ENCODE measurements at regions not wholly inside any gene's neighbourhood (a gene's known extent, or its start where the extent isn't known, plus 50 kb on each side); places are given as distances from the start of the nearest gene placed in this dataset.

DNA sequence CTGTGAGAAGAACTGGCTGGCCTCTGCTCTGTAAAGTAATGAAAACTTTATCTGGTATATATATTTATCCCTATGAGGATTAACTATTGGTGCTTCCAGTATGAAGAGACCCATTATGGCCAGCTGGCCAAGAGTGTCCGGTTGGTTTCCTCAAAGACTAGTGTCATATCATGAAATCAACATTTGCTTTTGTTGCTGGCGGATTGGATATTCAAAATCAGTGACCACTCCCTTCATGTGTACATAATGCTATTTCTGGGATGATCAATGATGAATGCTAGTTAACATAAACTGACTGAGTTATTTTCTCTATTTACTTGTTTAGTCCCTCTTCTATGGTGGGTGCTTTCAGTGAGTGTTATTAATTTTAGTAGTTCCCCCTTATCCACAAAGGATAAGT lies 60.8 kb upstream of the NUDT12 start:
- FAIRE-seq (no peak), DNase-seq (no peak)
- no peak overlapping the region for H3K27ac ChIP-seq (ENCODE audit: low read depth in 2 of 2, low read length in 2 of 2)
- H3K27me3 ChIP-seq (ENCODE audit: control insufficient read depth, insufficient read depth, low read length) = no peaks in the 10 kb centered on the region
- H3K36me3 ChIP-seq (ENCODE audit: control insufficient read depth in 2 of 3, insufficient read depth in 3 of 3, low read length in 3 of 3) = no peaks in the 10 kb centered on the region
- no peaks in the 10 kb centered on the region for H3K9me3 ChIP-seq (ENCODE audit: control insufficient read depth in 2 of 3, insufficient read depth in 1 of 3, low read length in 3 of 3)
- H3K4me1 ChIP-seq (ENCODE audit: control insufficient read depth in 2 of 3, insufficient read depth in 2 of 3, low read depth in 1 of 3, low read length in 3 of 3) = peaks cover 0 to 3% (median 0%) of the 10 kb centered on the region in 3 donors
- H3K9ac ChIP-seq (ENCODE audit: low read length in 3 of 3) = no peak overlapping the region
- H3K4me3 ChIP-seq (ENCODE audit: low read length in 3 of 3) = no peak overlapping the region
- intact Hi-C loops (cut with DNase I) = no loop called here
- TF ChIP-seq, protein P1, sequence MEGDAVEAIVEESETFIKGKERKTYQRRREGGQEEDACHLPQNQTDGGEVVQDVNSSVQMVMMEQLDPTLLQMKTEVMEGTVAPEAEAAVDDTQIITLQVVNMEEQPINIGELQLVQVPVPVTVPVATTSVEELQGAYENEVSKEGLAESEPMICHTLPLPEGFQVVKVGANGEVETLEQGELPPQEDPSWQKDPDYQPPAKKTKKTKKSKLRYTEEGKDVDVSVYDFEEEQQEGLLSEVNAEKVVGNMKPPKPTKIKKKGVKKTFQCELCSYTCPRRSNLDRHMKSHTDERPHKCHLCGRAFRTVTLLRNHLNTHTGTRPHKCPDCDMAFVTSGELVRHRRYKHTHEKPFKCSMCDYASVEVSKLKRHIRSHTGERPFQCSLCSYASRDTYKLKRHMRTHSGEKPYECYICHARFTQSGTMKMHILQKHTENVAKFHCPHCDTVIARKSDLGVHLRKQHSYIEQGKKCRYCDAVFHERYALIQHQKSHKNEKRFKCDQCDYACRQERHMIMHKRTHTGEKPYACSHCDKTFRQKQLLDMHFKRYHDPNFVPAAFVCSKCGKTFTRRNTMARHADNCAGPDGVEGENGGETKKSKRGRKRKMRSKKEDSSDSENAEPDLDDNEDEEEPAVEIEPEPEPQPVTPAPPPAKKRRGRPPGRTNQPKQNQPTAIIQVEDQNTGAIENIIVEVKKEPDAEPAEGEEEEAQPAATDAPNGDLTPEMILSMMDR (IDR thresholded peaks at IDR 0.05; ENCODE audit: borderline replicate concordance, extremely low read depth, insufficient read depth) = no peak

DNA sequence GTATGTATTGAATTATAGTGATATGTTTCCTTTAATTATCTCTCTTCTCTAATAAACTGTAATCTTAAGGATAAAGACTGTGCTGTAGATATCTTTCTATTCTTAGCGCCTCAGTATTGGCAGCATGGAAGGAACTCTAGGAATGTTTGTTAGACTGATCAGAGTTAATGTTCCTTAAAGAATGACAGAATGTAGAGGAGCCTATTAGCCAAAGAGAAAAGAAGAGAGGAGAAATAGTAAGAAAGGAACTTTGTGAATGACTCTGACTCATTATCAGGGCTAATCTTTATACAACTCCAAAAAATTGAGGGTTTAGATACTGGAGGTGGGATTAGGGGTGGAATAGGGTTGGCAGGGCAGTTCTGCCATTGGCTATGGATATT lies 59.0 kb upstream of the NUDT12 start:
- H3K36me3 ChIP-seq (ENCODE audit: control insufficient read depth in 2 of 3, insufficient read depth in 3 of 3, low read length in 3 of 3) = no peaks in the 10 kb centered on the region
- FAIRE-seq (no peak), DNase-seq (peak in 2 of 5 donors; percentile 25 to 37)
- TF ChIP-seq, protein P1 (IDR thresholded peaks at IDR 0.05; ENCODE audit: borderline replicate concordance, extremely low read depth, insufficient read depth) = no peak
- H3K4me3 ChIP-seq (ENCODE audit: low read length in 3 of 3) = no peak overlapping the region
- intact Hi-C loops (cut with DNase I) = no loop called here
- H3K27ac ChIP-seq (ENCODE audit: low read depth in 2 of 2, low read length in 2 of 2) = no peak overlapping the region
- no peaks in the 10 kb centered on the region for H3K9me3 ChIP-seq (ENCODE audit: control insufficient read depth in 2 of 3, insufficient read depth in 1 of 3, low read length in 3 of 3)
- H3K4me1 ChIP-seq (ENCODE audit: control insufficient read depth in 2 of 3, insufficient read depth in 2 of 3, low read depth in 1 of 3, low read length in 3 of 3) = peaks cover 0 to 3% (median 0%) of the 10 kb centered on the region in 3 donors
- H3K27me3 ChIP-seq (ENCODE audit: control insufficient read depth, insufficient read depth, low read length) = no peaks in the 10 kb centered on the region
- no peak overlapping the region for H3K9ac ChIP-seq (ENCODE audit: low read length in 3 of 3)

DNA sequence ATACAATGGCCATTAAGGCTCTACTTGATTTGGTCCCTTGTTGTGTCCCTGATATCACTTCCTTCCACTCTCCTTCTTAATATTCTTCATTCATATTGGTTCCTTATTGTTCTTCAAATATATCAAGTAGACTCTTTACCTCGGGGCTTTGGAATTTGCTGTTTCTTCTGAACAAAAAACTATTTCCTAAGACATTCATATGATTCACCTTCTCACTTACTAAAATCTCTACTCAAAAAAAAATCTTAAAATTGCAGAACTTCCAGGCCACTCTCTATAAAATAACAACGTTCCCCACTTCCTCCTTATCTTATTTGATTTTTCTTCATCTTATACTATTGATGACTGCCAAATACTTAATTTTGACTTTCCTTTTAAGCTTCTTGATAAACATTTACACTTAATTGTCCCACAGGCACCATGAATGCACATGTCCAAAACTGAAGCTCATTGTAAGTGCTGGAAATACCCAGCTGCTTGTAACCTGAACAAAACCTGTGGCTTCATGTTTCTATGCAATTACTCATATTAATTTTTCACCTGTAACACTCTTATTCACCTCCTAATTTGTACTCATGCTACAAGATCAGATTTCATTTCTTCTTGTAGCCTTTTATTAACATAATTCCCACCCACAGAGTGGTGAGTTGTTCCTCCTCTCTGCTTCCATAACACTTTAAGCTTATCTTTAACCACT lies 58.4 kb upstream of the NUDT12 start:
- Histone ChIP-seq H3K36me3 (ENCODE audit: control insufficient read depth in 2 of 3, insufficient read depth in 3 of 3, low read length in 3 of 3) (no peaks in the 10 kb centered on the region), H3K27me3 (ENCODE audit: control insufficient read depth, insufficient read depth, low read length) (no peaks in the 10 kb centered on the region), H3K9ac (ENCODE audit: low read length in 3 of 3) (no peak overlapping the region), H3K4me1 (ENCODE audit: control insufficient read depth in 2 of 3, insufficient read depth in 2 of 3, low read depth in 1 of 3, low read length in 3 of 3) (peaks cover 0 to 3% (median 0%) of the 10 kb centered on the region in 3 donors), H3K9me3 (ENCODE audit: control insufficient read depth in 2 of 3, insufficient read depth in 1 of 3, low read length in 3 of 3) (no peaks in the 10 kb centered on the region), H3K4me3 (ENCODE audit: low read length in 3 of 3) (no peak overlapping the region), H3K27ac (ENCODE audit: low read depth in 2 of 2, low read length in 2 of 2) (no peak overlapping the region)
- intact Hi-C loops (cut with DNase I) = no loop called here
- no peak for FAIRE-seq
- no peak for DNase-seq
- TF ChIP-seq, protein P1 (IDR thresholded peaks at IDR 0.05; ENCODE audit: borderline replicate concordance, extremely low read depth, insufficient read depth) = no peak

DNA sequence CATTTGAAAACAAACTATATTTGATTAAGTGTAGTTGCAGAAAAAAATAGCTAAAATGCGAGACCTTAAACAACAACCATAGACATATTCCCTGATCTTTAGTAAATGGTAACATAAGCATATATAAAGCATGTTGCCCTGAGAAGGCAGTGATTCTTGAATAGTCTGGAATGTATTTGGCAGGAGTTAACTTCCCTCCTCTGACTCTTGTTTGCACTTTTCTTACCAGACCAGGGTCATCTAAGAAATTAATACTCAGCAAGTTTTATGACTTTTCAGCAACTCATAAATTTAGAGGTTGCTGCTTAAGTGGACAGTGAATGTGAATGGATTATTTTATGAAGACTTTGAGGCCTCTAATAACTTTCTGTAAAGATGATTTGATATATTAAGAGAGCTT lies 55.3 kb upstream of the NUDT12 start:
- FAIRE-seq (no peak), DNase-seq (peak in 2 of 5 donors; percentile 14 to 23)
- H3K9me3 ChIP-seq (ENCODE audit: control insufficient read depth in 2 of 3, insufficient read depth in 1 of 3, low read length in 3 of 3) = no peaks in the 10 kb centered on the region
- H3K4me1 ChIP-seq (ENCODE audit: control insufficient read depth in 2 of 3, insufficient read depth in 2 of 3, low read depth in 1 of 3, low read length in 3 of 3) = peaks cover 0 to 3% (median 0%) of the 10 kb centered on the region in 3 donors
- TF ChIP-seq, protein P1 (IDR thresholded peaks at IDR 0.05; ENCODE audit: borderline replicate concordance, extremely low read depth, insufficient read depth) = no peak
- no peak overlapping the region for H3K4me3 ChIP-seq (ENCODE audit: low read length in 3 of 3)
- H3K9ac ChIP-seq (ENCODE audit: low read length in 3 of 3) = no peak overlapping the region
- no peaks in the 10 kb centered on the region for H3K27me3 ChIP-seq (ENCODE audit: control insufficient read depth, insufficient read depth, low read length)
- H3K36me3 ChIP-seq (ENCODE audit: control insufficient read depth in 2 of 3, insufficient read depth in 3 of 3, low read length in 3 of 3) = no peaks in the 10 kb centered on the region
- intact Hi-C loops (cut with DNase I) = no loop called here
- no peak overlapping the region for H3K27ac ChIP-seq (ENCODE audit: low read depth in 2 of 2, low read length in 2 of 2)
